NCI-H2107 (cell line): ENCODE measurements at regions not wholly inside any gene's neighbourhood (a gene's known extent, or its start where the extent isn't known, plus 50 kb on each side); places are given as distances from the start of the nearest gene placed in this dataset.
"Not testable (repeated sequence)": the region's sequence is repeated elsewhere in the genome, so short reads cannot be mapped to it uniquely, and the experiment has no call there.

Experiments
- DNase-seq: peaks from one replicate; lab custom pipeline; 2025; lab: John Stamatoyannopoulos, UW

- no peak for DNase-seq
Measured at GRCh38 chr11:38718659-38719058, 2120.6 kb upstream of the RAG2 start.

- DNase-seq = no peak
Measured at GRCh38 chr11:38718049-38718448, 2120.0 kb upstream of the RAG2 start.

- no peak for DNase-seq
Measured at GRCh38 chr11:38711110-38711509, 2113.1 kb upstream of the RAG2 start.

- no peak for DNase-seq
Measured at GRCh38 chr11:38710262-38710661, 2112.2 kb upstream of the RAG2 start.

GRCh38 chr11:38700111-38700510 lies 2102.1 kb upstream of the RAG2 start:
- no peak for DNase-seq

GRCh38 chr11:38693306-38693705 lies 2095.3 kb upstream of the RAG2 start:
- DNase-seq = no peak

GRCh38 chr11:38690211-38690610 lies 2092.2 kb upstream of the RAG2 start:
- DNase-seq = not testable (repeated sequence)

- no peak for DNase-seq
Measured at GRCh38 chr11:38687008-38687407, 2089.0 kb upstream of the RAG2 start.

- no peak for DNase-seq
Measured at GRCh38 chr11:38683484-38683883, 2085.4 kb upstream of the RAG2 start.

GRCh38 chr11:38680746-38681145 lies 2082.7 kb upstream of the RAG2 start:
- DNase-seq = no peak

GRCh38 chr11:38680166-38680565 lies 2082.1 kb upstream of the RAG2 start:
- no peak for DNase-seq

- DNase-seq = no peak
Measured at GRCh38 chr11:38672445-38672844, 2074.4 kb upstream of the RAG2 start.

GRCh38 chr11:38667359-38667758 lies 2069.3 kb upstream of the RAG2 start:
- DNase-seq = no peak

GRCh38 chr11:38648604-38649003 lies 2050.6 kb upstream of the RAG2 start:
- DNase-seq = no peak

GRCh38 chr11:38646382-38646781 lies 2048.3 kb upstream of the RAG2 start:
- no peak for DNase-seq

GRCh38 chr11:38640854-38641253 lies 2042.8 kb upstream of the RAG2 start:
- no peak for DNase-seq

GRCh38 chr11:38612701-38613100 lies 2014.7 kb upstream of the RAG2 start:
- no peak for DNase-seq

- DNase-seq = not testable (repeated sequence)
Measured at GRCh38 chr11:38601371-38601770, 2003.3 kb upstream of the RAG2 start.

GRCh38 chr11:38598418-38598817 lies 2000.4 kb upstream of the RAG2 start:
- DNase-seq = no peak

- not testable (repeated sequence) for DNase-seq
Measured at GRCh38 chr11:38595359-38596016, 1997.5 kb upstream of the RAG2 start.

GRCh38 chr11:38594895-38595294 lies 1996.9 kb upstream of the RAG2 start:
- DNase-seq = no peak

GRCh38 chr11:38593649-38594048 lies 1995.6 kb upstream of the RAG2 start:
- no peak for DNase-seq

- no peak for DNase-seq
Measured at GRCh38 chr11:38582756-38583155, 1984.7 kb upstream of the RAG2 start.

GRCh38 chr11:38582151-38582550 lies 1984.1 kb upstream of the RAG2 start:
- DNase-seq = no peak
